IMR-90 (cell line): ENCODE measurements at regions not wholly inside any gene's neighbourhood (a gene's known extent, or its start where the extent isn't known, plus 50 kb on each side); places are given as distances from the start of the nearest gene placed in this dataset.

ENCODE experiments used
- ATAC-seq: fragments of 200-7000 bp; cut with Tn5 transposase; 2 replicates; pipeline ENCODE4 v1.9.1; 2020; ENCODE audit warnings: low read depth, mild to moderate bottlenecking, moderate library complexity
- BruUV-seq: library from RNA; stranded (reverse); fragments of 400-500 nt; replicated peaks from 2 replicates; lab custom pipeline; 2021; lab: Mats Ljungman, UMichigan
- CTCF ChIA-PET: fragments of 300-600 bp; formaldehyde crosslinking; extraction: SDS; loops from one replicate; lab custom pipeline; 2021; ENCODE audit warnings: antibody characterized with exemption; lab: Yijun Ruan, JAX
- POLR2A ChIA-PET: fragments of 300-600 bp; sonication (Branson Sonifier 250); formaldehyde crosslinking; loops from one replicate; lab custom pipeline; 2022; ENCODE audit warnings: antibody characterized with exemption; ENCODE audit not compliant: unreplicated experiment; lab: Charles Lee
- DNase-seq: peaks from one replicate; pipeline ENCODE4 v3.0.0; 2013
- H2AFZ ChIP-seq: replicated peaks from 2 replicates; pipeline ENCODE3; 2013; ENCODE audit warnings: low read length, mild to moderate bottlenecking; ENCODE audit not compliant: poor library complexity
- H2AK5ac ChIP-seq: 2 replicates; pipeline ENCODE4 v1.6.1; 2013; ENCODE audit warnings: low read depth, low read length, inconsistent platforms
- H2AK9ac ChIP-seq: replicated peaks from 2 replicates; pipeline ENCODE3; 2013; ENCODE audit warnings: mild to moderate bottlenecking, low read depth, low read length, moderate library complexity; ENCODE audit not compliant: poor library complexity
- H2BK120ac ChIP-seq: 2 replicates; pipeline ENCODE4 v1.6.1; 2013; ENCODE audit warnings: low read depth, low read length, inconsistent platforms
- H2BK15ac ChIP-seq: 3 replicates; pipeline ENCODE4 v1.6.1; 2013; ENCODE audit warnings: low read depth, low read length, inconsistent platforms
- H2BK20ac ChIP-seq: 2 replicates; pipeline ENCODE4 v1.6.1; 2013; ENCODE audit warnings: low read depth, mild to moderate bottlenecking, inconsistent platforms, low read length, moderate library complexity
- H2BK5ac ChIP-seq: 2 replicates; pipeline ENCODE4 v1.6.1; 2013; ENCODE audit warnings: mild to moderate bottlenecking, low read depth, low read length, inconsistent platforms; ENCODE audit not compliant: poor library complexity, severe bottlenecking
- H3K14ac ChIP-seq: replicated peaks from 2 replicates; pipeline ENCODE4 v1.6.1; 2013; ENCODE audit warnings: low read depth, low read length, inconsistent platforms
- H3K18ac ChIP-seq: 2 replicates; pipeline ENCODE4 v1.6.1; 2013; ENCODE audit warnings: low read depth, low read length, control low read depth
- H3K23ac ChIP-seq: 2 replicates; pipeline ENCODE4 v1.6.1; 2013; ENCODE audit warnings: low read depth, low read length, inconsistent platforms
- H3K27ac ChIP-seq: 2 replicates; pipeline ENCODE4 v1.5.1; 2013; ENCODE audit warnings: mild to moderate bottlenecking, control low read depth, low read length; ENCODE audit not compliant: insufficient read depth
- H3K27me3 ChIP-seq: 2 replicates; pipeline ENCODE4 v1.6.1; 2013; ENCODE audit warnings: low read length; ENCODE audit not compliant: control insufficient read depth, insufficient read depth
- H3K36me3 ChIP-seq: 2 replicates; pipeline ENCODE4 v1.6.1; 2013; ENCODE audit warnings: low read length, mixed read lengths; ENCODE audit not compliant: control insufficient read depth, insufficient read depth
- H3K4ac ChIP-seq: 2 replicates; pipeline ENCODE4 v1.6.1; 2013; ENCODE audit warnings: low read depth, low read length, inconsistent platforms
- H3K4me1 ChIP-seq: 2 replicates; pipeline ENCODE4 v1.6.1; 2013; ENCODE audit warnings: low read length, mixed read lengths; ENCODE audit not compliant: control insufficient read depth, insufficient read depth
- H3K4me2 ChIP-seq: 2 replicates; pipeline ENCODE4 v1.6.1; 2013; ENCODE audit warnings: low read depth, mild to moderate bottlenecking, control low read depth, low read length, moderate library complexity
- H3K4me3 ChIP-seq: 2 replicates; pipeline ENCODE4 v1.5.1; 2013; ENCODE audit warnings: low read depth, mild to moderate bottlenecking, control low read depth, low read length, moderate library complexity; ENCODE audit not compliant: insufficient read depth
- H3K56ac ChIP-seq: 2 replicates; pipeline ENCODE4 v1.6.1; 2013; ENCODE audit warnings: low read length, inconsistent platforms; ENCODE audit not compliant: insufficient read depth; ENCODE audit errors: extremely low read depth
- H3K79me1 ChIP-seq, 2 experiments: 2 replicates each; pipeline ENCODE4 v1.6.1; 2013; ENCODE audit warnings: low read length in 2 of 2, inconsistent platforms in 1 of 2, low read depth in 1 of 2
- H3K9ac ChIP-seq: 2 replicates; pipeline ENCODE4 v1.6.1; 2013; ENCODE audit warnings: low read depth, low read length, control low read depth
- H3K9me1 ChIP-seq: 2 replicates; pipeline ENCODE4 v1.6.1; 2013; ENCODE audit warnings: low read length, inconsistent platforms; ENCODE audit not compliant: insufficient read depth
- H3K9me3 ChIP-seq: 2 replicates; pipeline ENCODE4 v1.6.1; 2013; ENCODE audit warnings: low read length; ENCODE audit not compliant: control insufficient read depth, insufficient read depth
- H4K20me1 ChIP-seq: 2 replicates; pipeline ENCODE4 v1.6.1; 2013; ENCODE audit warnings: low read length, inconsistent platforms; ENCODE audit not compliant: insufficient read depth
- H4K5ac ChIP-seq: 2 replicates; pipeline ENCODE4 v1.6.1; 2013; ENCODE audit warnings: mild to moderate bottlenecking, low read depth, low read length, control low read depth
- H4K8ac ChIP-seq, 2 experiments: 2 replicates each; pipeline ENCODE4 v1.6.1; 2013; ENCODE audit warnings: low read depth in 2 of 2, low read length in 2 of 2, control low read depth in 1 of 2, inconsistent platforms in 1 of 2
- H4K91ac ChIP-seq: 2 replicates; pipeline ENCODE4 v1.6.1; 2013; ENCODE audit warnings: low read depth, low read length, inconsistent platforms; ENCODE audit not compliant: insufficient read depth
- BHLHE40 ChIP-seq: fragments of 150-350 bp; IDR thresholded peaks from 2 replicates; pipeline ENCODE4 v1.6.1; 2016; ENCODE audit warnings: mild to moderate bottlenecking, low read depth, low read length
- CHD1 ChIP-seq: IDR thresholded peaks from 2 replicates; pipeline ENCODE4 v1.6.1; 2012; ENCODE audit warnings: low read depth, low read length, improper control_type of control experiment
- CTCF ChIP-seq: conservative IDR thresholded peaks from 2 replicates; pipeline ENCODE4 v1.5.1; 2012; ENCODE audit warnings: mild to moderate bottlenecking, low read depth, low read length, improper control_type of control experiment
- FOS ChIP-seq: fragments of 150-350 bp; IDR thresholded peaks from 2 replicates; pipeline ENCODE4 v1.6.1; 2016; ENCODE audit warnings: low read depth, low read length
- MAFK ChIP-seq: IDR thresholded peaks from 2 replicates; pipeline ENCODE4 v1.6.1; 2012; ENCODE audit warnings: low read depth, low read length, improper control_type of control experiment
- MAZ ChIP-seq: IDR thresholded peaks from 2 replicates; pipeline ENCODE4 v1.6.1; 2012; ENCODE audit warnings: low read depth, mild to moderate bottlenecking, low read length, improper control_type of control experiment, moderate library complexity, borderline replicate concordance
- MXI1 ChIP-seq: IDR thresholded peaks from 2 replicates; pipeline ENCODE4 v1.6.1; 2012; ENCODE audit warnings: low read depth, mild to moderate bottlenecking, low read length, moderate library complexity, borderline replicate concordance
- NFE2L2 ChIP-seq: fragments of 150-350 bp; IDR thresholded peaks from 2 replicates; pipeline ENCODE4 v1.6.1; 2016; ENCODE audit warnings: low read depth, mild to moderate bottlenecking, low read length
- POLR2A ChIP-seq: IDR thresholded peaks from 2 replicates; pipeline ENCODE4 v1.6.1; 2012; ENCODE audit warnings: mild to moderate bottlenecking, low read depth, low read length
- RAD21 ChIP-seq: IDR thresholded peaks from 2 replicates; pipeline ENCODE4 v1.6.1; 2012; ENCODE audit warnings: low read length, improper control_type of control experiment
- RCOR1 ChIP-seq: IDR thresholded peaks from 2 replicates; pipeline ENCODE4 v1.6.1; 2012; ENCODE audit warnings: mild to moderate bottlenecking, low read length, improper control_type of control experiment; ENCODE audit not compliant: insufficient replicate concordance
- SMC3 ChIP-seq: fragments of 150-350 bp; IDR thresholded peaks from 2 replicates; pipeline ENCODE4 v1.6.1; 2016; ENCODE audit warnings: low read depth, mild to moderate bottlenecking, antibody characterized with exemption, low read length, moderate library complexity
- USF2 ChIP-seq: fragments of 150-350 bp; IDR thresholded peaks from 2 replicates; pipeline ENCODE4 v1.6.1; 2017; ENCODE audit warnings: mild to moderate bottlenecking, antibody characterized with exemption, low read length, low read depth
- WGBS, 2 experiments: methylation state at CpG; one replicate each; pipeline versions ENCODE4 v1.1.5 to v1.1.7; 2013; ENCODE audit warnings: missing lambda C conversion rate in 2 of 2; ENCODE audit not compliant: insufficient read length in 1 of 2; ENCODE audit errors: extremely low coverage in 2 of 2; 5-methylcytosine and 5-hydroxymethylcytosine counted together
- dilution Hi-C: fragments of 300-500 bp; cut with HindIII; formaldehyde crosslinking; loops from one replicate; pipeline ENCODE4 v1.14.3; 2018; ENCODE audit warnings: low sequenced_read_pairs; ENCODE audit not compliant: unreplicated experiment
- in situ Hi-C: fragments of 300-500 bp; cut with MboI; formaldehyde crosslinking; loops from 3 replicates; pipeline ENCODE4 v1.14.3; 2019; ENCODE audit warnings: low sequenced_read_pairs, inconsistent platforms, mixed read lengths
- intact Hi-C: fragments of 100-400 bp; cut with micrococcal nuclease; formaldehyde crosslinking; loops from 2 replicates; pipeline ENCODE4 v1.10.0; 2022

- Histone ChIP-seq H4K8ac (no peak overlapping the region), H2AK5ac (no peak overlapping the region), H3K9ac (no peak overlapping the region), H3K4me1 (no peaks in the 10 kb centered on the region), H4K91ac (no peak overlapping the region), H3K4me2 (no peak overlapping the region), H2BK20ac (no peak overlapping the region), H3K79me1 (no peaks in the 10 kb centered on the region), H2BK5ac (no peak overlapping the region), H2AFZ (no peak overlapping the region), H3K9me1 (no peaks in the 10 kb centered on the region), H3K4ac (no peak overlapping the region), H3K23ac (no peak overlapping the region), H3K18ac (no peak overlapping the region), H3K56ac (no peak overlapping the region), H3K27ac (no peak overlapping the region), H4K5ac (no peak overlapping the region), H2BK120ac (no peak overlapping the region), H3K9me3 (no peaks in the 10 kb centered on the region), H2BK15ac (no peak overlapping the region), H3K36me3 (no peaks in the 10 kb centered on the region), H3K4me3 (no peak overlapping the region), H4K20me1 (no peaks in the 10 kb centered on the region), H2AK9ac (no peak overlapping the region), H3K27me3 (no peaks in the 10 kb centered on the region), H3K14ac (no peak overlapping the region)
- no peak for TF ChIP-seq CTCF
- TF ChIP-seq MAFK, result no peak
- no peak for TF ChIP-seq POLR2A
- no peak for TF ChIP-seq FOS
- no peak for TF ChIP-seq CHD1
- TF ChIP-seq NFE2L2, result no peak
- no peak for TF ChIP-seq USF2
- TF ChIP-seq MAZ, result no peak
- no peak for TF ChIP-seq RCOR1
- TF ChIP-seq MXI1, result no peak
- no peak for TF ChIP-seq BHLHE40
- no peak for TF ChIP-seq RAD21
- no peak for TF ChIP-seq SMC3
- no peak for DNase-seq
- in situ Hi-C loops, result no loop called here
- no peak for ATAC-seq
- intact Hi-C loops, result loop anchor here (5.0 kb wide), 1 partner anchor 373 kb away; no protein-coding TSS in a partner anchor
- no TSS peak for BruUV-seq
- POLR2A ChIA-PET, result no interaction called here
- dilution Hi-C loops, result no loop called here
- CTCF ChIA-PET, result interaction anchor here (0.5 kb wide), 1 partner anchor 24 kb away, joined by 3 read pairs; no protein-coding TSS in a partner anchor
- 83% methylated on average over 1 of the region's 3 CpGs; no CpG with 5 or more reads in 1 of the 2 experiments for WGBS, 2 experiments
These were observed 180.6 kb upstream of the TMPO start for GRCh38 chr12:98334768-98335167.
